ENCODE measurements at regions not wholly inside any gene's neighbourhood (a gene's known extent, or its start where the extent isn't known, plus 50 kb on each side); places are given as distances from the start of the nearest gene placed in this dataset.

- 54 to 82% methylated on average over 8 of the region's 8 CpGs for WGBS, 2 donors
- TF ChIP-seq POLR2A (IDR thresholded peaks at IDR 0.05) (no peak), POLR2AphosphoS5 (IDR thresholded peaks at IDR 0.05) (no peak), EP300 (IDR thresholded peaks at IDR 0.05) (no peak)
- TF ChIP-seq, protein P1, sequence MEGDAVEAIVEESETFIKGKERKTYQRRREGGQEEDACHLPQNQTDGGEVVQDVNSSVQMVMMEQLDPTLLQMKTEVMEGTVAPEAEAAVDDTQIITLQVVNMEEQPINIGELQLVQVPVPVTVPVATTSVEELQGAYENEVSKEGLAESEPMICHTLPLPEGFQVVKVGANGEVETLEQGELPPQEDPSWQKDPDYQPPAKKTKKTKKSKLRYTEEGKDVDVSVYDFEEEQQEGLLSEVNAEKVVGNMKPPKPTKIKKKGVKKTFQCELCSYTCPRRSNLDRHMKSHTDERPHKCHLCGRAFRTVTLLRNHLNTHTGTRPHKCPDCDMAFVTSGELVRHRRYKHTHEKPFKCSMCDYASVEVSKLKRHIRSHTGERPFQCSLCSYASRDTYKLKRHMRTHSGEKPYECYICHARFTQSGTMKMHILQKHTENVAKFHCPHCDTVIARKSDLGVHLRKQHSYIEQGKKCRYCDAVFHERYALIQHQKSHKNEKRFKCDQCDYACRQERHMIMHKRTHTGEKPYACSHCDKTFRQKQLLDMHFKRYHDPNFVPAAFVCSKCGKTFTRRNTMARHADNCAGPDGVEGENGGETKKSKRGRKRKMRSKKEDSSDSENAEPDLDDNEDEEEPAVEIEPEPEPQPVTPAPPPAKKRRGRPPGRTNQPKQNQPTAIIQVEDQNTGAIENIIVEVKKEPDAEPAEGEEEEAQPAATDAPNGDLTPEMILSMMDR (IDR thresholded peaks at IDR 0.05) = no peak
- intact Hi-C loops (cut with DNase I) = no loop called here
These were observed 371.8 kb upstream of the JAG1 start for GRCh38 chr20:11045412-11046175.

GRCh38 chr20:11047559-11047958, 373.8 kb upstream of the JAG1 start:
- Histone ChIP-seq H3K36me3 (no peaks in the 10 kb centered on the region), H3K4me3 (no peak overlapping the region), H3K27ac (no peak overlapping the region), H3K9me3 (no peaks in the 10 kb centered on the region), H3K27me3 (no peaks in the 10 kb centered on the region), H3K4me1 (no peaks in the 10 kb centered on the region)
- intact Hi-C loops (cut with DNase I) = no loop called here
- no peak for DNase-seq
- 19 to 66% methylated on average over 2 of the region's 2 CpGs for WGBS, 2 donors
- TF ChIP-seq EP300 (IDR thresholded peaks at IDR 0.05) (no peak), POLR2AphosphoS5 (IDR thresholded peaks at IDR 0.05) (no peak), POLR2A (IDR thresholded peaks at IDR 0.05) (no peak)
- TF ChIP-seq, protein P1 (IDR thresholded peaks at IDR 0.05) = no peak

More at GRCh38 chr20:11045412-11046175, 371.8 kb upstream of the JAG1 start:
- no peak for DNase-seq
- Histone ChIP-seq H3K4me3 (no peak overlapping the region), H3K27ac (no peak overlapping the region), H3K27me3 (no peaks in the 10 kb centered on the region), H3K36me3 (no peaks in the 10 kb centered on the region), H3K4me1 (no peaks in the 10 kb centered on the region), H3K9me3 (peaks cover 0 to 2% (median 0%) of the 10 kb centered on the region in 4 donors)

- DNase-seq = no peak
- Histone ChIP-seq H3K27ac (no peak overlapping the region), H3K36me3 (no peaks in the 10 kb centered on the region), H3K4me1 (no peaks in the 10 kb centered on the region), H3K4me3 (no peak overlapping the region), H3K9me3 (no peaks in the 10 kb centered on the region), H3K27me3 (no peaks in the 10 kb centered on the region)
- intact Hi-C loops (cut with DNase I) = no loop called here
- TF ChIP-seq, protein P1 (IDR thresholded peaks at IDR 0.05) = no peak
- no peak for TF ChIP-seq POLR2A (IDR thresholded peaks at IDR 0.05)
- no peak for TF ChIP-seq EP300 (IDR thresholded peaks at IDR 0.05)
- no peak for TF ChIP-seq POLR2AphosphoS5 (IDR thresholded peaks at IDR 0.05)
These were observed 374.9 kb upstream of the JAG1 start for GRCh38 chr20:11048739-11049138.

- TF ChIP-seq POLR2A (IDR thresholded peaks at IDR 0.05) (no peak), POLR2AphosphoS5 (IDR thresholded peaks at IDR 0.05) (no peak), EP300 (IDR thresholded peaks at IDR 0.05) (no peak)
- TF ChIP-seq, protein P1 (IDR thresholded peaks at IDR 0.05) = no peak
- Histone ChIP-seq H3K9me3 (no peaks in the 10 kb centered on the region), H3K4me3 (no peak overlapping the region), H3K27me3 (no peaks in the 10 kb centered on the region), H3K4me1 (no peaks in the 10 kb centered on the region), H3K36me3 (no peaks in the 10 kb centered on the region), H3K27ac (no peak overlapping the region)
- no peak for DNase-seq
- 92 to 94% methylated on average over 2 of the region's 2 CpGs for WGBS, 2 donors
- intact Hi-C loops (cut with DNase I) = no loop called here
These were observed 376.6 kb upstream of the JAG1 start for GRCh38 chr20:11050350-11050749.

DNA sequence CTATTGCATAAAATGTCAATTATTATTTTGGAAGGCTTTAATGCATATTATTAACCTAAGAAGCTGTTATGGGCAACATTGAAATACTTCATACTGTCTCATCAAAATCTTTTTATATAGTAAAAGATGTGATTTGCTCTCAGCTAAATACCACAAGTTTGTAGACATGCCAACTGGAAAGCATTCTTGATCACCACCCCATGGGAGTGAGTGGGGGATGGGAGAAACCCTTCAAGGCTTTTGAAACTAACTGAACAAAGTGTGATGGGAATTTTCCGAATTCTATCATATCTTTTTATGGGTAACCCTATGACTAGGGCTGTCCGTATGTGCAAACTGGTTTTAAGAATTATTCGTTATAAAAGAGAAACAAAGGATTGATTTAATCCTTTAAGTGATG, 377.3 kb upstream of the JAG1 start:
- no peaks in the 10 kb centered on the region for H3K36me3 ChIP-seq

More for the DNA sequence above, 377.3 kb upstream of the JAG1 start:
- Histone ChIP-seq H3K9me3 (no peaks in the 10 kb centered on the region), H3K27me3 (no peaks in the 10 kb centered on the region), H3K27ac (no peak overlapping the region), H3K4me1 (no peaks in the 10 kb centered on the region), H3K4me3 (no peak overlapping the region)
- intact Hi-C loops (cut with DNase I) = no loop called here
- WGBS, 2 donors = 89% methylated on average over 3 of the region's 3 CpGs
- no peak for DNase-seq
- TF ChIP-seq POLR2A (IDR thresholded peaks at IDR 0.05) (no peak), POLR2AphosphoS5 (IDR thresholded peaks at IDR 0.05) (no peak)
- TF ChIP-seq, protein P1 (IDR thresholded peaks at IDR 0.05) = no peak

All from sigmoid colon (tissue), 6 donors.